Suprapubic skin (tissue), 4 donors: ENCODE measurements at regions not wholly inside any gene's neighbourhood (a gene's known extent, or its start where the extent isn't known, plus 50 kb on each side); places are given as distances from the start of the nearest gene placed in this dataset.

Experiments
- CTCF ChIP-seq, 2 donors: fragments of 200-600 bp in 1 of 2; fragments of 450-650 bp in 1 of 2; sonication (generic) in 1 of 2; IDR thresholded peaks; one replicate each; pipeline ENCODE4 v1.5.1; 2016 to 2019; ENCODE audit warnings: antibody characterized with exemption in 2 of 2, mild to moderate bottlenecking in 1 of 2, moderate library complexity in 1 of 2
- EP300 ChIP-seq: sonication (generic); formaldehyde crosslinking; IDR thresholded peaks from one replicate; pipeline ENCODE4 v1.6.1; 2017; ENCODE audit warnings: antibody characterized with exemption
- POLR2A ChIP-seq, 2 donors: fragments of 450-650 bp; IDR thresholded peaks; one replicate each; pipeline ENCODE4 v1.6.1; 2017; ENCODE audit warnings: antibody characterized with exemption in 2 of 2, mild to moderate bottlenecking in 2 of 2, moderate library complexity in 2 of 2
- POLR2AphosphoS5 ChIP-seq, 3 donors: sonication (generic); formaldehyde crosslinking; IDR thresholded peaks; one replicate each; pipeline ENCODE4 v1.6.1; 2017; ENCODE audit warnings: antibody characterized with exemption in 3 of 3

- TF ChIP-seq CTCF (IDR thresholded peaks at IDR 0.05) (no peak), EP300 (no peak), POLR2AphosphoS5 (IDR thresholded peaks at IDR 0.05) (no peak), POLR2A (IDR thresholded peaks at IDR 0.05) (no peak)
Observed at GRCh38 chr5:135708481-135709207, 125.8 kb upstream of the SLC25A48 start.
